K562 (cell line): ENCODE measurements at regions not wholly inside any gene's neighbourhood (a gene's known extent, or its start where the extent isn't known, plus 50 kb on each side); places are given as distances from the start of the nearest gene placed in this dataset.

Experiments
- ATAC-seq: fragments of 200-7000 bp; cut with Tn5 transposase; 3 replicates; pipeline ENCODE4 v1.9.1; 2020; ENCODE audit warnings: moderate library complexity
- BruUV-seq: library from RNA; stranded (reverse); fragments of 400-500 nt; replicated peaks from 2 replicates; lab custom pipeline; 2021; lab: Mats Ljungman, UMichigan
- CTCF ChIA-PET: fragments of 300-600 bp; formaldehyde crosslinking; extraction: SDS; loops from one replicate; lab custom pipeline; 2021; ENCODE audit warnings: low intra/inter-chr PET ratio; lab: Yijun Ruan, JAX
- POLR2A ChIA-PET: fragments of 300-600, 350-650 bp; sonication (Branson Sonifier 250); formaldehyde crosslinking; extraction: SDS; loops from one replicate; lab custom pipeline; 2021; ENCODE audit warnings: antibody characterized with exemption, inconsistent platforms; lab: Yijun Ruan, JAX
- DNase-seq, 4 experiments: peaks; one replicate each; pipeline versions ENCODE4 v3.0.0 to v3.0.0-alpha.2; 2011 to 2018; ENCODE audit warnings: low spot score in 3 of 4, mixed read lengths in 3 of 4; ENCODE audit errors: extremely low read depth in 1 of 4
- FAIRE-seq: peaks from 2 replicates; lab custom pipeline; 2011; peaks lifted over from hg19 to GRCh38; lab: Jason Lieb, UNC
- H2AFZ ChIP-seq: 2 replicates; pipeline ENCODE4 v1.6.0; 2011; ENCODE audit warnings: low read depth, low read length, control low read depth, inconsistent platforms
- H3K27ac ChIP-seq: fragments of 200-600 bp; 3 replicates; pipeline ENCODE4 v1.8.0; 2011; ENCODE audit warnings: low read depth, mild to moderate bottlenecking, control low read depth, inconsistent platforms, low read length, moderate library complexity, mixed read lengths; ENCODE audit errors: extremely low read depth
- H3K27me3 ChIP-seq, 2 experiments: fragments of 300-600 bp in 1 of 2; 2 replicates in 1 of 2; 3 replicates in 1 of 2; pipeline versions ENCODE4 v1.6.0 to v1.8.0; 2011; ENCODE audit warnings: inconsistent platforms in 2 of 2, low read length in 2 of 2, mild to moderate bottlenecking in 1 of 2, mixed read lengths in 1 of 2, moderate library complexity in 1 of 2; ENCODE audit not compliant: control insufficient read depth in 2 of 2, insufficient read depth in 2 of 2
- H3K36me3 ChIP-seq: fragments of 300-600 bp; 3 replicates; pipeline ENCODE4 v1.8.0; 2011; ENCODE audit warnings: mild to moderate bottlenecking, low read length, inconsistent platforms; ENCODE audit not compliant: control insufficient read depth, insufficient read depth
- H3K4me1 ChIP-seq, 2 experiments: fragments of 200-600 bp in 1 of 2; replicated peaks in 1 of 2; 2 replicates in 1 of 2; 3 replicates in 1 of 2; pipeline versions ENCODE4 v1.5.1 to v1.8.0; 2011; ENCODE audit warnings: inconsistent platforms in 2 of 2, low read length in 2 of 2, mild to moderate bottlenecking in 1 of 2, mixed read lengths in 1 of 2, moderate library complexity in 1 of 2; ENCODE audit not compliant: control insufficient read depth in 2 of 2, insufficient read depth in 2 of 2
- H3K4me2 ChIP-seq: 2 replicates; pipeline ENCODE4 v1.6.1; 2011; ENCODE audit warnings: low read length, control low read depth, inconsistent platforms, mixed read lengths; ENCODE audit not compliant: insufficient read depth
- H3K4me3 ChIP-seq: fragments of 200-600 bp; sonication (generic), shearing (Covaris generic); 2 replicates; pipeline ENCODE4 v1.5.1; 2016; ENCODE audit warnings: control low read depth, inconsistent platforms
- H3K79me2 ChIP-seq: fragments of 200-600 bp; 3 replicates; pipeline ENCODE4 v1.8.0; 2011; ENCODE audit warnings: low read length, inconsistent platforms; ENCODE audit not compliant: control insufficient read depth, insufficient read depth
- H3K9ac ChIP-seq, 2 experiments: 2 replicates each; pipeline versions ENCODE4 v1.6.0 to v1.6.1; 2011; ENCODE audit warnings: low read depth in 2 of 2, low read length in 2 of 2, control low read depth in 1 of 2, inconsistent platforms in 1 of 2, mild to moderate bottlenecking in 1 of 2, mixed read lengths in 1 of 2; ENCODE audit not compliant: insufficient read depth in 1 of 2
- H3K9me1 ChIP-seq: one replicate; pipeline ENCODE4 v1.6.0; 2011; ENCODE audit warnings: inconsistent platforms, mild to moderate bottlenecking, low read length, moderate library complexity; ENCODE audit not compliant: control insufficient read depth, insufficient read depth
- H3K9me3 ChIP-seq: replicated peaks from 2 replicates; pipeline ENCODE4 v1.5.1; 2011; ENCODE audit warnings: low read depth, low read length, inconsistent platforms; ENCODE audit not compliant: control insufficient read depth, insufficient read depth
- H4K20me1 ChIP-seq: replicated peaks from 2 replicates; pipeline ENCODE4 v1.6.1; 2011; ENCODE audit warnings: low read length, inconsistent platforms, mixed read lengths; ENCODE audit not compliant: control insufficient read depth, insufficient read depth
- FUS ChIP-seq: fragments of 200-400 bp; formaldehyde crosslinking; optimal IDR thresholded peaks from 2 replicates; pipeline ENCODE3; 2017; ENCODE audit warnings: low read depth, low read length
- GABPA ChIP-seq: fragments of 200-800 bp; sonication (Bioruptor generic); conservative IDR thresholded peaks from 2 replicates; pipeline ENCODE4 v1.6.1; 2016; ENCODE audit warnings: low read depth, missing genetic modification characterization, missing compliant biosample characterization
- GTF2A2 ChIP-seq: IDR thresholded peaks from 2 replicates; pipeline ENCODE4 v1.6.1; 2016; ENCODE audit warnings: mild to moderate bottlenecking, missing genetic modification characterization, missing compliant biosample characterization
- LARP7 ChIP-seq: fragments of 450-650 bp; IDR thresholded peaks from 2 replicates; pipeline ENCODE4 v1.6.1; 2016
- MECOM ChIP-seq: fragments of 250-450 bp; sonication (Bioruptor Pico); IDR thresholded peaks from 2 replicates; pipeline ENCODE4 v1.8.0; 2022; ENCODE audit warnings: inconsistent platforms
- POLR2H ChIP-seq: IDR thresholded peaks from 2 replicates; pipeline ENCODE4 v1.6.1; 2016; ENCODE audit warnings: missing genetic modification characterization, low read depth, mild to moderate bottlenecking, control low read depth, missing compliant biosample characterization, moderate library complexity
- SMAD1 ChIP-seq: fragments of 150-350 bp; IDR thresholded peaks from 2 replicates; pipeline ENCODE4 v1.6.1; 2014; ENCODE audit warnings: low read length, low read depth; ENCODE audit not compliant: partially characterized antibody
- SMAD2 ChIP-seq: fragments of 150-350 bp; IDR thresholded peaks from 2 replicates; pipeline ENCODE4 v1.6.1; 2014; ENCODE audit warnings: low read depth, mild to moderate bottlenecking, low read length
- SP2 ChIP-seq: IDR thresholded peaks from 2 replicates; pipeline ENCODE4 v1.6.1; 2011; ENCODE audit warnings: mild to moderate bottlenecking, low read depth, low read length, moderate library complexity; ENCODE audit not compliant: poor library complexity, severe bottlenecking; ENCODE audit errors: extremely low read depth
- TAF9B ChIP-seq: fragments of 450-650 bp; IDR thresholded peaks from 2 replicates; pipeline ENCODE4 v1.6.1; 2018; ENCODE audit warnings: mild to moderate bottlenecking; ENCODE audit not compliant: partially characterized antibody
- TSC22D4 ChIP-seq: fragments of 450-650 bp; IDR thresholded peaks from 2 replicates; pipeline ENCODE4 v1.6.1; 2016; ENCODE audit warnings: missing genetic modification characterization, missing biosample characterization, control low read depth
- WGBS: fragments of 100-300 bp; shearing (Covaris generic); methylation state at CpG from one replicate; pipeline ENCODE4 v1.1.6; 2016; ENCODE audit warnings: low coverage, mixed read lengths; ENCODE audit not compliant: insufficient coverage; ENCODE audit errors: missing lambda C conversion rate; 5-methylcytosine and 5-hydroxymethylcytosine counted together
- in situ Hi-C: fragments of 300-500 bp; cut with MboI; formaldehyde crosslinking; loops from 4 replicates; pipeline ENCODE4 v1.15.0; 2018; ENCODE audit warnings: inconsistent platforms, mixed read lengths
- intact Hi-C: fragments of 100-400 bp; cut with micrococcal nuclease; formaldehyde crosslinking; loops from 2 replicates; pipeline ENCODE4 v1.14.2; 2022

DNA sequence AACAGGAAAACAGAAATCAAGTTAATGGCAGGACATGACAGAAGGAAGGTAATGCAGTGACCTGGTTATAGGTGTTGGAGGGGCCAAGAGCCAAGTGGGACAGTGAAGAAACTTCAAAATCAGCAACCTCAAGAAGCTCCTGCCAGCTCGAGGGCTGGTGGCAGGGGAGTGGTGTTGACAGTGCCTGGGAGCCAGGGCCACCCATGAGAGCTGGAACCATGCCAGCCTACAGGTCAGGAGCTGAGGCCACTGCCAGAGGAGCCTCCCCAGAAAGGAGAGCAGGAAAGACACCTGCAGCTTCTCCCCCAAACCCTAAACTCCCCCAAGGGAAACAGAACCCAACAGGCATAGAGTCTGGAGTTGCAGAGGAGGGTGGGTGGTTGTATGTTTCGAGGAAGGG is 262.1 kb downstream of the LRFN2 start:
- in situ Hi-C loops, result no loop called here
- peaks cover 4 to 32% of the 10 kb centered on the region in 2 experiments; a peak in 4 of 5 replicates for H3K27me3 ChIP-seq
- CTCF ChIA-PET, result no interaction called here
- 0% methylated on average over 2 of the region's 2 CpGs for WGBS
- DNase-seq (no peak), ATAC-seq (no peak), FAIRE-seq (no peak)
- no peaks in the 10 kb centered on the region for H3K9me3 ChIP-seq
- no peaks in the 10 kb centered on the region for H3K79me2 ChIP-seq
- no peaks in the 10 kb centered on the region for H3K4me1 ChIP-seq
- H2AFZ ChIP-seq, result no peak overlapping the region
- no peaks in the 10 kb centered on the region for H4K20me1 ChIP-seq
- H3K4me2 ChIP-seq, result no peak overlapping the region
- TF ChIP-seq SP2 (no peak), GABPA (tag) (no peak), TSC22D4 (tag) (no peak), TAF9B (no peak), MECOM (CRISPR knock-in tag) (no peak), SMAD2 (no peak), FUS (no peak), POLR2H (tag) (no peak), SMAD1 (no peak), GTF2A2 (tag) (no peak), LARP7 (no peak)
- H3K36me3 ChIP-seq, result no peaks in the 10 kb centered on the region
- BruUV-seq, result no TSS peak
- H3K9me1 ChIP-seq, result no peaks in the 10 kb centered on the region
- H3K4me3 ChIP-seq, result no peak overlapping the region
- H3K9ac ChIP-seq, result no peak overlapping the region
- no peak overlapping the region for H3K27ac ChIP-seq
- intact Hi-C loops, result loop anchor here (5.0 kb wide), 1 partner anchor 702 kb away; no protein-coding TSS in a partner anchor
- POLR2A ChIA-PET, result interaction anchor here (0.7 to 1.1 kb wide), 2 partner anchors 8 to 21 kb away, joined by 3 read pairs; no protein-coding TSS in a partner anchor
